LoVo (cell line): ENCODE measurements at regions not wholly inside any gene's neighbourhood (a gene's known extent, or its start where the extent isn't known, plus 50 kb on each side); places are given as distances from the start of the nearest gene placed in this dataset.
"Not testable (repeated sequence)": the region's sequence is repeated elsewhere in the genome, so short reads cannot be mapped to it uniquely, and the experiment has no call there.

Experiments
- DNase-seq: peaks from one replicate; pipeline ENCODE4 v3.0.0-alpha.2; 2016; ENCODE audit warnings: low spot score

GRCh38 chr6:105880030-105880492, 206.1 kb upstream of the PRDM1 start:
- no peak for DNase-seq

GRCh38 chr6:105879146-105879545, 207.0 kb upstream of the PRDM1 start:
- DNase-seq = no peak

GRCh38 chr6:105875974-105876640, 210.0 kb upstream of the PRDM1 start:
- DNase-seq = no peak

GRCh38 chr6:105874835-105875626, 211.1 kb upstream of the PRDM1 start:
- no peak for DNase-seq

GRCh38 chr6:105873799-105874198, 212.3 kb upstream of the PRDM1 start:
- DNase-seq = no peak

GRCh38 chr6:105873211-105873704, 212.9 kb upstream of the PRDM1 start:
- DNase-seq = no peak

GRCh38 chr6:105872249-105872648, 213.9 kb upstream of the PRDM1 start:
- DNase-seq = no peak

- DNase-seq = peak; percentile 15
Measured at GRCh38 chr6:105871542-105871941, 214.6 kb upstream of the PRDM1 start.

GRCh38 chr6:105869835-105870440, 216.2 kb upstream of the PRDM1 start:
- no peak for DNase-seq

- DNase-seq = no peak
Measured at GRCh38 chr6:105868823-105869460, 217.2 kb upstream of the PRDM1 start.

- no peak for DNase-seq
Measured at GRCh38 chr6:105867821-105868220, 218.3 kb upstream of the PRDM1 start.

GRCh38 chr6:105867277-105867676, 218.9 kb upstream of the PRDM1 start:
- DNase-seq = no peak

GRCh38 chr6:105862936-105863607, 223.1 kb upstream of the PRDM1 start:
- no peak for DNase-seq

- not testable (repeated sequence) for DNase-seq
Measured at GRCh38 chr6:105860927-105861326, 225.2 kb upstream of the PRDM1 start.

- DNase-seq = no peak
Measured at GRCh38 chr6:105859457-105859856, 226.7 kb upstream of the PRDM1 start.

GRCh38 chr6:105858639-105859038, 227.5 kb upstream of the PRDM1 start:
- DNase-seq = not testable (repeated sequence)

- DNase-seq = no peak
Measured at GRCh38 chr6:105855433-105855832, 230.7 kb upstream of the PRDM1 start.

- not testable (repeated sequence) for DNase-seq
Measured at GRCh38 chr6:105853979-105854378, 232.2 kb upstream of the PRDM1 start.

- no peak for DNase-seq
Measured at GRCh38 chr6:105851606-105852005, 234.5 kb upstream of the PRDM1 start.

- DNase-seq = no peak
Measured at GRCh38 chr6:105851113-105851580, 235.0 kb upstream of the PRDM1 start.

- no peak for DNase-seq
Measured at GRCh38 chr6:105850261-105851112, 235.6 kb upstream of the PRDM1 start.
